Loucy (cell line): ENCODE measurements at regions not wholly inside any gene's neighbourhood (a gene's known extent, or its start where the extent isn't known, plus 50 kb on each side); places are given as distances from the start of the nearest gene placed in this dataset.

Experiments used
- EZH2phosphoT487 ChIP-seq: fragments of 200-600 bp; IDR thresholded peaks from 2 replicates; pipeline ENCODE4 v1.6.1; 2018; ENCODE audit warnings: antibody characterized with exemption, mild to moderate bottlenecking, moderate library complexity, borderline replicate concordance
- TF ChIP-seq, protein P1 (sequence below): fragments of 200-600 bp; sonication (generic); conservative IDR thresholded peaks from 2 replicates; pipeline ENCODE4 v1.5.1; 2014; ENCODE audit warnings: mild to moderate bottlenecking, antibody characterized with exemption, low read length

DNA sequence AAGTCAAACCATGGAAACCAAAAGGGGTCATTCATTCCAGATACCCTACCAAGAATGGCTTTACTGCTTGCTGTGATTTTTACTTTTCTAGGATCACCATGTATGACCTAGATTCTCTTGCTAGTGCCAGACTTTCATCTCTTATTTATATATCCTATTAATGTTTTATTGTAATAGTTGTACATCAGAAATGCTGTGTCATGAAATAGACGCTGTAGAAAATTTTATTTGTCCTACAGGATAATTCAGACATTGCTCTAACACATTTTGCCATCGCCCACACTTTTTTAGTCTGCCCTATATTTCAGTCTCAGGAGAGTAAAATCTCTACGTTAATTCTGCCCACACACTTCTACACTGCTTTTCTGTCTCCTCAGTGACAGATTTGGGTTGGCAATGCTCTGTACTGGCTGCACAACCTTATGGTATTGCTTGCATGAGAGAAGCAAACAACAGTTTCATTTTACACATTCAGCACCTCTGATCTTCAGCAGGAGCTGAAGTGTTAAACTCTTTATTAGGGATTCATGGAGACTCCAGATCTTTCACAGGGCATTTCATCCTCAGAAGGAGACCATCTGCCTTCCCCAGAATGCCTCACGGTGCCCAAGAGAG, 871.8 kb upstream of the CHAC2 start:
- TF ChIP-seq, protein P1, sequence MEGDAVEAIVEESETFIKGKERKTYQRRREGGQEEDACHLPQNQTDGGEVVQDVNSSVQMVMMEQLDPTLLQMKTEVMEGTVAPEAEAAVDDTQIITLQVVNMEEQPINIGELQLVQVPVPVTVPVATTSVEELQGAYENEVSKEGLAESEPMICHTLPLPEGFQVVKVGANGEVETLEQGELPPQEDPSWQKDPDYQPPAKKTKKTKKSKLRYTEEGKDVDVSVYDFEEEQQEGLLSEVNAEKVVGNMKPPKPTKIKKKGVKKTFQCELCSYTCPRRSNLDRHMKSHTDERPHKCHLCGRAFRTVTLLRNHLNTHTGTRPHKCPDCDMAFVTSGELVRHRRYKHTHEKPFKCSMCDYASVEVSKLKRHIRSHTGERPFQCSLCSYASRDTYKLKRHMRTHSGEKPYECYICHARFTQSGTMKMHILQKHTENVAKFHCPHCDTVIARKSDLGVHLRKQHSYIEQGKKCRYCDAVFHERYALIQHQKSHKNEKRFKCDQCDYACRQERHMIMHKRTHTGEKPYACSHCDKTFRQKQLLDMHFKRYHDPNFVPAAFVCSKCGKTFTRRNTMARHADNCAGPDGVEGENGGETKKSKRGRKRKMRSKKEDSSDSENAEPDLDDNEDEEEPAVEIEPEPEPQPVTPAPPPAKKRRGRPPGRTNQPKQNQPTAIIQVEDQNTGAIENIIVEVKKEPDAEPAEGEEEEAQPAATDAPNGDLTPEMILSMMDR: no peak
- TF ChIP-seq EZH2phosphoT487: no peak
